ENCODE measurements at regions not wholly inside any gene's neighbourhood (a gene's known extent, or its start where the extent isn't known, plus 50 kb on each side); places are given as distances from the start of the nearest gene placed in this dataset.

GRCh38 chr11:92848578-92848977 is 120.9 kb upstream of the MTNR1B start:
- H2AFZ ChIP-seq (ENCODE audit: low read depth, low read length) = no peak overlapping the region
- TF ChIP-seq MXI1 (conservative IDR thresholded peaks at IDR 0.05; ENCODE audit: poor library complexity, severe bottlenecking) (no peak), REST (IDR thresholded peaks at IDR 0.05; ENCODE audit: borderline replicate concordance) (no peak), POLR2AphosphoS5 (IDR thresholded peaks at IDR 0.05) (no peak), SMC3 (conservative IDR thresholded peaks at IDR 0.05; ENCODE audit: poor library complexity) (no peak), EP300 (conservative IDR thresholded peaks at IDR 0.05; ENCODE audit: poor library complexity, severe bottlenecking) (no peak), EZH2 (IDR thresholded peaks at IDR 0.05; ENCODE audit: borderline replicate concordance, insufficient read depth, low read length, poor library complexity, severe bottlenecking) (no peak), TAF1 (IDR thresholded peaks at IDR 0.05; ENCODE audit: low read depth) (no peak), RAD21 (conservative IDR thresholded peaks at IDR 0.05) (no peak), CTCF (IDR thresholded peaks at IDR 0.05; ENCODE audit: poor library complexity, severe bottlenecking) (no peak)

GRCh38 chr11:92850296-92850826 is 119.1 kb upstream of the MTNR1B start:
- Histone ChIP-seq H3K27me3 (ENCODE audit: insufficient read depth, low read depth, low read length) (no peaks in the 10 kb centered on the region), H3K27ac (ENCODE audit: low read length) (no peak overlapping the region)
- TF ChIP-seq EP300 (conservative IDR thresholded peaks at IDR 0.05; ENCODE audit: poor library complexity, severe bottlenecking) (no peak), SMC3 (conservative IDR thresholded peaks at IDR 0.05; ENCODE audit: poor library complexity) (no peak), RAD21 (conservative IDR thresholded peaks at IDR 0.05) (no peak)

More at GRCh38 chr11:92848578-92848977, 120.9 kb upstream of the MTNR1B start:
- H3K79me2 ChIP-seq (replicated peaks; ENCODE audit: insufficient read depth, low read length) = no peaks in the 10 kb centered on the region
- H3K27me3 ChIP-seq (ENCODE audit: insufficient read depth, low read depth, low read length) = no peaks in the 10 kb centered on the region
- H3K4me3 ChIP-seq (ENCODE audit: low read length) = no peak overlapping the region
- H4K20me1 ChIP-seq (ENCODE audit: insufficient read depth) = no peaks in the 10 kb centered on the region
- H3K4me2 ChIP-seq (ENCODE audit: low read length) = no peak overlapping the region
- H3F3A ChIP-seq (ENCODE audit: insufficient read depth, low read length, poor library complexity, severe bottlenecking) = no peaks in the 10 kb centered on the region
- no peak overlapping the region for H3K27ac ChIP-seq (ENCODE audit: low read length)
- no peak overlapping the region for H3K9ac ChIP-seq (ENCODE audit: low read length)
- no peaks in the 10 kb centered on the region for H3K9me2 ChIP-seq (ENCODE audit: insufficient read depth, low read length)
- H3K36me3 ChIP-seq (ENCODE audit: insufficient read depth, low read length) = peaks cover 11% of the 10 kb centered on the region
- no peaks in the 10 kb centered on the region for H3K9me3 ChIP-seq (ENCODE audit: low read length)

More at GRCh38 chr11:92850296-92850826, 119.1 kb upstream of the MTNR1B start:
- H2AFZ ChIP-seq (ENCODE audit: low read depth, low read length) = no peak overlapping the region
- H3K4me3 ChIP-seq (ENCODE audit: low read length) = no peak overlapping the region
- H4K20me1 ChIP-seq (ENCODE audit: insufficient read depth) = no peaks in the 10 kb centered on the region
- no peaks in the 10 kb centered on the region for H3K36me3 ChIP-seq (ENCODE audit: insufficient read depth, low read length)
- H3K9ac ChIP-seq (ENCODE audit: low read length) = no peak overlapping the region
- H3K79me2 ChIP-seq (replicated peaks; ENCODE audit: insufficient read depth, low read length) = no peaks in the 10 kb centered on the region
- no peaks in the 10 kb centered on the region for H3K9me2 ChIP-seq (ENCODE audit: insufficient read depth, low read length)
- H3K9me3 ChIP-seq (ENCODE audit: low read length) = no peaks in the 10 kb centered on the region
- no peak overlapping the region for H3K4me2 ChIP-seq (ENCODE audit: low read length)
- no peaks in the 10 kb centered on the region for H3F3A ChIP-seq (ENCODE audit: insufficient read depth, low read length, poor library complexity, severe bottlenecking)

Data from neural cell (in vitro differentiated cells).